Sigmoid colon (tissue), 4 donors: ENCODE measurements at regions not wholly inside any gene's neighbourhood (a gene's known extent, or its start where the extent isn't known, plus 50 kb on each side); places are given as distances from the start of the nearest gene placed in this dataset.

Experiments used
- POLR2A ChIP-seq, 2 donors: fragments of 450-650 bp; IDR thresholded peaks; one replicate each; pipeline ENCODE4 v1.6.1; 2016; ENCODE audit warnings: antibody characterized with exemption in 2 of 2, mild to moderate bottlenecking in 2 of 2, moderate library complexity in 2 of 2
- POLR2AphosphoS5 ChIP-seq, 4 donors: sonication (generic); formaldehyde crosslinking; IDR thresholded peaks; one replicate each; pipeline ENCODE4 v1.6.1; 2017; ENCODE audit warnings: antibody characterized with exemption in 4 of 4
- TF ChIP-seq, protein P1 (sequence below), 4 experiments: fragments of 450-650 bp in 3 of 4; fragments of 200-600 bp in 1 of 4; IDR thresholded peaks; one replicate each; pipeline ENCODE4 v1.5.1; 2016 to 2019; ENCODE audit warnings: antibody characterized with exemption in 4 of 4, mild to moderate bottlenecking in 3 of 4, moderate library complexity in 2 of 4

- TF ChIP-seq POLR2AphosphoS5 (IDR thresholded peaks at IDR 0.05) (no peak), POLR2A (IDR thresholded peaks at IDR 0.05) (no peak)
- TF ChIP-seq, protein P1, sequence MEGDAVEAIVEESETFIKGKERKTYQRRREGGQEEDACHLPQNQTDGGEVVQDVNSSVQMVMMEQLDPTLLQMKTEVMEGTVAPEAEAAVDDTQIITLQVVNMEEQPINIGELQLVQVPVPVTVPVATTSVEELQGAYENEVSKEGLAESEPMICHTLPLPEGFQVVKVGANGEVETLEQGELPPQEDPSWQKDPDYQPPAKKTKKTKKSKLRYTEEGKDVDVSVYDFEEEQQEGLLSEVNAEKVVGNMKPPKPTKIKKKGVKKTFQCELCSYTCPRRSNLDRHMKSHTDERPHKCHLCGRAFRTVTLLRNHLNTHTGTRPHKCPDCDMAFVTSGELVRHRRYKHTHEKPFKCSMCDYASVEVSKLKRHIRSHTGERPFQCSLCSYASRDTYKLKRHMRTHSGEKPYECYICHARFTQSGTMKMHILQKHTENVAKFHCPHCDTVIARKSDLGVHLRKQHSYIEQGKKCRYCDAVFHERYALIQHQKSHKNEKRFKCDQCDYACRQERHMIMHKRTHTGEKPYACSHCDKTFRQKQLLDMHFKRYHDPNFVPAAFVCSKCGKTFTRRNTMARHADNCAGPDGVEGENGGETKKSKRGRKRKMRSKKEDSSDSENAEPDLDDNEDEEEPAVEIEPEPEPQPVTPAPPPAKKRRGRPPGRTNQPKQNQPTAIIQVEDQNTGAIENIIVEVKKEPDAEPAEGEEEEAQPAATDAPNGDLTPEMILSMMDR (IDR thresholded peaks at IDR 0.05) = no peak
These were observed 779.1 kb upstream of the SEMA6D start for GRCh38 chr15:46938169-46938568.
